ENCODE measurements at regions not wholly inside any gene's neighbourhood (a gene's known extent, or its start where the extent isn't known, plus 50 kb on each side); places are given as distances from the start of the nearest gene placed in this dataset.

GRCh38 chr10:64098994-64099393 lies 577.8 kb downstream of the REEP3 start:
- TF ChIP-seq CTCF (IDR thresholded peaks at IDR 0.05) (no peak), POLR2A (IDR thresholded peaks at IDR 0.05) (no peak)
